NCI-H128 (cell line): ENCODE measurements at regions not wholly inside any gene's neighbourhood (a gene's known extent, or its start where the extent isn't known, plus 50 kb on each side); places are given as distances from the start of the nearest gene placed in this dataset.
"Not testable (repeated sequence)": the region's sequence is repeated elsewhere in the genome, so short reads cannot be mapped to it uniquely, and the experiment has no call there.

Experiments
- DNase-seq: peaks from one replicate; lab custom pipeline; 2025; ENCODE audit not compliant: unreplicated experiment; lab: John Stamatoyannopoulos, UW

- DNase-seq: no peak
Observed at GRCh38 chr6:156689656-156690055, 87.5 kb upstream of the ARID1B start.

GRCh38 chr6:156688620-156688971 lies 88.6 kb upstream of the ARID1B start:
- no peak for DNase-seq

GRCh38 chr6:156687789-156688619 lies 89.2 kb upstream of the ARID1B start:
- DNase-seq: no peak

GRCh38 chr6:156686995-156687788 lies 90.0 kb upstream of the ARID1B start:
- DNase-seq: peak; percentile 68

DNA sequence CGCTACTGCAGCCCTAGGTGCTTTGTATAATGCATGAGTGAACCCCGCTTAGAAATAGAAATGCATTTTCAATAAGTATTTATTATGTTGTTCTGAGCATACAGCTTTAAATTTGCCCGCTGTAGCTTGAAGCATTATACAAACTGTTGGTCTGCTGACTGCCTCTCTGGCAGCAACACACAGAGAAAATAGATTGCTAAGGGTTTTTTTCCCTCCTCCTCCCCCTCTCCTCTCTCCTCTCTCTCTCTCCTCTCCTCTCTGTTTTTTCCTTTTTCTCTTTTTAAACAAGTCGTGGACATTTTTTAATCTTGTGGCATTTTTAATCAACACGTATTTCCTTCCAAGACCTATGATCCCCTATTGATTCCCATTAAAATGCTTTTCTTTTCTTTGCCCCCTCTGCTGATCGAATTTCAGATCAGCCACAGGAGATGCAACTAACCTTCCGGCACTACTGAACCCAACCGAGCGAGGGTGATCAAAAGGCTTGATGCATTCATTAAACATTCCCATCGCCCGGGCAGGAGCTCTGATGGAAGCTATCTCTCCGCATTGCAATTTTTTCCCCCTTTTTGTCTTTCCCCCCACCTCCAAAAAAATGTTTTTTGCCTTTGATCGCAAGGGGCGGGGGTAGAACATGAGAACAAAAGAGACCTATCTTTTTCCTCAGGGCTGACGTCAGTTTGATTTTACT lies 90.7 kb upstream of the ARID1B start:
- peak; percentile 67 for DNase-seq

DNA sequence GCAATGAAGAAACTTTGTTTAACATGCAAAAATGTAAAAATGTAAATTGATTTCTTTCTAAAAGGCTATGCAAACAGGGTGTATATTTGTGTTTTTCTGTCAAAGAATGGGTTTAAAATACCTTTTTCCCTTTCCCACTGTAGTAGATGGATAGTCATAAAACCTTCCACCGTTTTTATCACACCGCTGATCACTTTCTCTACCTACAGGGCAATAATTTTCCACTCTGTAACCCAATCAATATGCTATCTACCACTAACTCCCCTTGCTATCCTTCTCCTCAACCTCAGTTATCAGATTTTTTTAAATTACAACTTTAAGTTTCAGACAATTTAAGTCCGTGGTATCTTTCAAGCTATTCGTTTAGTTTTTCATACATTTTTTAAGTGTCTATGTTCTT lies 91.4 kb upstream of the ARID1B start:
- DNase-seq: no peak

GRCh38 chr6:156683821-156684220 lies 93.4 kb upstream of the ARID1B start:
- no peak for DNase-seq

GRCh38 chr6:156676721-156677120 lies 100.5 kb upstream of the ARID1B start:
- DNase-seq: no peak

- no peak for DNase-seq
Observed at GRCh38 chr6:156674197-156674596, 103.0 kb upstream of the ARID1B start.

- DNase-seq: not testable (repeated sequence)
Observed at GRCh38 chr6:156670097-156670496, 107.1 kb upstream of the ARID1B start.

GRCh38 chr6:156662025-156662445 lies 115.1 kb upstream of the ARID1B start:
- DNase-seq: no peak

DNA sequence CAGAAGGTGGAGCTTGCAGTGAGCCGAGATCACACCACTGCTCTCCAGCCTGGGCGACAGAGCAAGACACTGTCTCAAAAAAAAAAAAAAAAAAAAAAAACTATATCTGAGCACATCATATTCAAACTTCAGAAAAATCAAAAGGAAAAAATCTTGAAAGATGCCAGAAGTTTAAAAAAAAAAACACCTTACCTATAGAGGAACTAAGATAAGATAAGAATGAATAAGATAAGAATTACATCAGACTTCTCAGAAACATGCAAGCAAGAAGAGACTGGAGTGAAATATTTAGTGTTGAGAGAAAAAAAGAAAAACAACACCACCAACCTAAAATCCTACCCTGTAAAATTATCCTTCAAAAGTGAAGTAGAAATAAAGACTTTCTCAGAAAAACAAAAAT lies 116.8 kb upstream of the ARID1B start:
- no peak for DNase-seq

- no peak for DNase-seq
Observed at GRCh38 chr6:156659822-156660198, 117.4 kb upstream of the ARID1B start.

- no peak for DNase-seq
Observed at GRCh38 chr6:156658966-156659821, 118.0 kb upstream of the ARID1B start.

DNA sequence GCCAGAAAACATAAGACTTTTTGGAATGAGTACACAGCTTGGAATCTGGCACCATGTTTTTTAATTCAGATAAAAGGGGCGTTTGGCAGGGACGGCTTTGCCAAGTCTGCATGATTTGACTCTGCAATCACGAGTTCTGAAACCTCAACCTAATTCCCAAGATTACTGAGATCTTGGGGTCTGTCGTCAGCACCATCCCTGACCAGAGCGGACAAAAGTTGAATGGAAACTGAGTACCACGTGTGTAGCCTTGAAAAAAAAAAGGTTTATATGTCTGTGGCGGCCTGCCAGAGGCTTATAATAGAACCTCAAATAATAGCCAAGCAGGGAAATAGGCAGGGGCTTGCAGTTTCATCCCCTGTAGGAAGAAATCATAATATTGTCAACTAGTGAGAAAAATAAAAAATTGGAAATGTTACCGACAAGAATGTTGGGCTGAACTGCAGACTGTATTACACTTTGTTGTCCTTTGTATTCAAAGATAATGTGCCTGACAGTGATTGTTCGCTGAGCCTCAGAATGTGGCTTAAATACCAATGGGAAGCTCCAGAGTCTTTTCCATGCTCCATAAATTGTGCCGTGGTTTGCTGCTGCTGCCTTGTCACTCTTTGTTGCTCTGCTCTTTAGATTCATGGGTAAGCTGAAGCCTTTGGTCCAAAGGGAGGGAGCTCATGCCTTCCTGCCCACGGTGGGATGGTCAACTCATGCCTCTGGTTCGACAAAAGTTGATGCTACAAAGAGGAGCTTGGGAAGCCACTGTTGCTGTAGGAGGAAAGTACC lies 118.8 kb upstream of the ARID1B start:
- no peak for DNase-seq

DNA sequence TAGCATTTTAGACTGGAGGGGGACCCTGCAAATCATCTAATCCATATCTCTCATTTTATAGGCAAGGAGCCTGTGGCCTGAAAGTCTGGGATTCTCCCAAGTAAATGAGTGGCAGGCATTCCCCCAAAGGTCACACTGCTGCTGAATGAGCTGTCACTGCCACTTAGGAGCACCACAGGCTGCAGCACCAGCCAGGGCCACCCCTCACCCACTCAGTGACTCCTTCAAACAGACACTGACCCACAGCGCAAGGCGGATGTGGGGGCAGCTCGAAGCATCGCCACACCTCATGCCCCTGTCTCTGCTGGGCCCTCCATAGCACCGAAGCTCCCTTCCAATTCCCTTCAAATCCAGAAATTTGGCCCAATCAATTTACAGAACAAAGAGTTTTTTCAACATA lies 119.9 kb upstream of the ARID1B start:
- DNase-seq: no peak

DNA sequence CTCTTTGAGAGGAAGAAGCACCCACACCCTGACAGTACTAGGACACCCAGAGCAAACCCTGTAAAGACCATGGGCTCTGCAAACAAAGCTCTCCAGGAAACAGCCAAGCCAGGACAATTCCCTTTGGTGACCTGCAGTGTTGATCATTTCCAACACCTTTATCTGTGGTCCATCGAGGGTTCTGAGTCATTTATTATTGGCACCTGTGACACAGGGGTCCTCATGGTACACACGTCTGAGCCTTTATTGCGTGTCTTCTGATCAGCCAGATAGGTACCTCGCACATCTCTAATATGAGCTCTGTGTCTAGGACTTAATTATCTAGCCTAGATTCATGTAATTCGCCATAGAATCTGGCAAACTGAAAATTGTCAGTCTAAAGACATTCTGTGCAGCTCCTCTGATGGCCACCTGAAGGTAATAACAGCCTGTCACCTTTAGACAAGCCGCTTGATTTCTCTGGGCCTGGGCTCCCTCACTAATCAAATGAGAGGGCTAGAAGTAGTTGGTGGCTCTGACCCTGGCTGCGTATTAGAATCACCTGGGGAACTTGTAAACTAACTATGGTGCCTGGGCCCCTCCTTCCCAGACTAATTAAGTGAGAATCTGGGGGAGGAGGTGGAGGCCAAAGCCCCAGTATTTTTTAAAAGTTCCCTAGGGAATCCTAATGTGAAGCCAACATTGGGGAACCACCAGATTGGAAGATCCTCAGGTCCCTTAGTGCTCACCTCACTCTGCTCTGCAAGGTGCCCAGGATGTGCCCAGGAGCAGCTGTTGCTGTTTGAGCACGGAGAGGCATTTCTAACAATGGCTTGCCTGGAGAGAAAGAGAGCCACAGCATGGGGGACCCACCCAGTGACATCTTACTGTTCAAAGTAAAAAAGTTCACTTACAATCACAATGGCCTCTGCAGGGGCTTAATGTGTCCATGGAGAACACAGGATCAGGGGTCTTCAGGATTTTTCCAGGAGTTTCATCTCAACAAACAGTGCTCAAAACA lies 122.0 kb upstream of the ARID1B start:
- DNase-seq: no peak

GRCh38 chr6:156652231-156652750 lies 124.9 kb upstream of the ARID1B start:
- DNase-seq: no peak

DNA sequence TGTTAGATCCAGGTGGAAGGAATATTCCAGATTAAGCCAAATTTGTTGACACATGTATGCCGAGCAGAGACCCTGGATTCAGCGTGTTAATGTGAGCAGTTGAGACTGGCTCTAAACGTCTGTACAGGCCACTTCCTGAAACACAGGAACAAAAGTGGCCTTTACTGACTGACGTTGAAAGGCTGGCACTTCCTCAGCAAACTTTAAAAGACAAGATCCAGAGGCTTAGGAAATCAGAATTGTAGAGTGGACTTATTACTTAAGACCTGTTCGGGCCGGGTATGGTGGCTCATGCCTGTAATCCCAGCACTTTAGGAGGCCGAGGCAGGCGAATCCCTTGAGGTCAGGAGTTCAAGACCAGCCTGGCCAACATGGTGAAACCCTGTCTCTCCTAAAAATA lies 125.7 kb upstream of the ARID1B start:
- DNase-seq: no peak
